BJ (cell line): ENCODE measurements at regions not wholly inside any gene's neighbourhood (a gene's known extent, or its start where the extent isn't known, plus 50 kb on each side); places are given as distances from the start of the nearest gene placed in this dataset.

Experiments used
- CTCF ChIA-PET: fragments of 350-600 bp; formaldehyde crosslinking; extraction: SDS; loops from one replicate; lab custom pipeline; 2021; ENCODE audit warnings: antibody characterized with exemption, inconsistent platforms; lab: Yijun Ruan, JAX
- POLR2A ChIA-PET: fragments of 300-600 bp; sonication (Branson Sonifier 250); formaldehyde crosslinking; extraction: SDS; loops from one replicate; lab custom pipeline; 2021; ENCODE audit warnings: antibody characterized with exemption; lab: Charles Lee
- DNase-seq: peaks from one replicate; pipeline ENCODE4 v3.0.0-alpha.2; 2011; ENCODE audit warnings: low read depth
- H3K27me3 ChIP-seq: 2 replicates; pipeline ENCODE4 v1.6.0; 2011; ENCODE audit warnings: low read length; ENCODE audit not compliant: control insufficient read depth, insufficient read depth
- H3K36me3 ChIP-seq: 2 replicates; pipeline ENCODE4 v1.5.1; 2011; ENCODE audit warnings: low read length; ENCODE audit not compliant: control insufficient read depth, insufficient read depth
- H3K4me3 ChIP-seq: 2 replicates; pipeline ENCODE4 v1.5.1; 2011; ENCODE audit warnings: low read depth, mild to moderate bottlenecking, control low read depth, low read length
- TF ChIP-seq, protein P1 (sequence below): IDR thresholded peaks from 2 replicates; pipeline ENCODE4 v1.5.1; 2011; ENCODE audit warnings: low read depth, mild to moderate bottlenecking, control low read depth, inconsistent platforms, low read length, moderate library complexity; ENCODE audit not compliant: insufficient read depth

DNA sequence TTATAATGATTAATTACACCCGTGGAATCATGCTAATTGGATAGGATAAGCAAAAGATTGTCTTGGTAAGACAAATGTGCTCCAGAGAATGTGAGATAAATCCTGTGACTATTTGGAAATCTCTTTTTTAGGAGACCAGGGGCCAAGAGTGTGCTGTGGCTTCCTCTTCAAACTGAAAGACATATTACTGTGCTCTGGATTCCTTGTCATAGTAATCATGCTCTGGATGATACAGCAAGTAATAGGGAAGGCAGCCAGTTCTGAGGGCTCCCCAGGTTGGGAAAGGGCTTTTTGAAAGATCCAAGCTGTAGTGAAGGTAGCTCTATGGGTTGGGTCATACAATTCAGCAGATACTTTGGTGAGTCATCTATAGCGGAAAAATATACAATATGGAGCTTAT, 600.5 kb downstream of the PCDH18 start:
- TF ChIP-seq, protein P1, sequence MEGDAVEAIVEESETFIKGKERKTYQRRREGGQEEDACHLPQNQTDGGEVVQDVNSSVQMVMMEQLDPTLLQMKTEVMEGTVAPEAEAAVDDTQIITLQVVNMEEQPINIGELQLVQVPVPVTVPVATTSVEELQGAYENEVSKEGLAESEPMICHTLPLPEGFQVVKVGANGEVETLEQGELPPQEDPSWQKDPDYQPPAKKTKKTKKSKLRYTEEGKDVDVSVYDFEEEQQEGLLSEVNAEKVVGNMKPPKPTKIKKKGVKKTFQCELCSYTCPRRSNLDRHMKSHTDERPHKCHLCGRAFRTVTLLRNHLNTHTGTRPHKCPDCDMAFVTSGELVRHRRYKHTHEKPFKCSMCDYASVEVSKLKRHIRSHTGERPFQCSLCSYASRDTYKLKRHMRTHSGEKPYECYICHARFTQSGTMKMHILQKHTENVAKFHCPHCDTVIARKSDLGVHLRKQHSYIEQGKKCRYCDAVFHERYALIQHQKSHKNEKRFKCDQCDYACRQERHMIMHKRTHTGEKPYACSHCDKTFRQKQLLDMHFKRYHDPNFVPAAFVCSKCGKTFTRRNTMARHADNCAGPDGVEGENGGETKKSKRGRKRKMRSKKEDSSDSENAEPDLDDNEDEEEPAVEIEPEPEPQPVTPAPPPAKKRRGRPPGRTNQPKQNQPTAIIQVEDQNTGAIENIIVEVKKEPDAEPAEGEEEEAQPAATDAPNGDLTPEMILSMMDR = no peak
- Histone ChIP-seq H3K4me3 (no peak overlapping the region), H3K36me3 (no peaks in the 10 kb centered on the region), H3K27me3 (no peaks in the 10 kb centered on the region)
- CTCF ChIA-PET = no interaction called here
- no peak for DNase-seq
- POLR2A ChIA-PET = no interaction called here

DNA sequence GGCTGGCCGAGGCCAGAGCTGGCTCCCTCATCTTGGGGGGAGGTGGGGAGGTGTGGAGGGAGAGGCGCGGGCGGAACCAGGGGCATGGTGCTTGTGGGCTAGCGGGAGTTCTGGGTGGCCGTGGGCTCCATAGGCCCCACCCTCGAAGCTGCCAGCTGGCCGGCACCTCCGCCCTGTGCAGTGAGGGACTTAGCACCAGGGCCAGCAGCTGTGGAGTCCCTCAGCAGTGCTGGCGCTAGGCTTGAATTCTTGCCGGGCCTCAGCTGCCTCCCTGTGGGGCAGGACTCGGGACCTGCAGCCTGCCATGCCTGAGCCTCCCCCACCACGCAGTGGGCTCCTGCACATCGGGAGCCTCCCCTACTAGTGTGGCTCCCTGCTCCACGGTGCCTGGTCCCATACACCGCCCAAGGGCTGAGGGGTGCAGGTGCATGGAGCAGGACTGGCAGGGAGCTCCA, 603.3 kb downstream of the PCDH18 start:
- TF ChIP-seq, protein P1 = no peak
- ChIA-PET POLR2A (no interaction called here), CTCF (no interaction called here)
- H3K4me3 ChIP-seq = no peak overlapping the region
- no peaks in the 10 kb centered on the region for H3K27me3 ChIP-seq
- no peaks in the 10 kb centered on the region for H3K36me3 ChIP-seq
- no peak for DNase-seq

DNA sequence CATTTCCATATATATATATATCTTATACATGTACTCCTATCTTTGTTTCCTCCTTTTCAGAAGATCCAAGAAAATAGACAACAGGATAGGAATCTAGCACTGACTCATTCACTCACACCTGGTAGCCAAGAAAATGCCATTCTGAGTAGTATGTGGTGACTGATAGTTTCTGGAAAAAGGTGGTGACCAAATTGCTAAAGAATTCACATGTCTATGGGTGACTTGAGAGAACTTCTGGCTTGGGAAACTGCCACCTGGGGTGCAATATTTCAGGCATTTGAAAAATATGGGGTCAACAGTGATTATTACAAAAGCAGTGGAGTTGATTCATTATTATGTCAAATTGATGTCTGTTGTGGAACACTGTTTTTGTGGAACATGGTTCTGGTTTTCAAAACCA, 605.1 kb downstream of the PCDH18 start:
- Histone ChIP-seq H3K27me3 (no peaks in the 10 kb centered on the region), H3K4me3 (no peak overlapping the region), H3K36me3 (no peaks in the 10 kb centered on the region)
- DNase-seq = no peak
- TF ChIP-seq, protein P1 = no peak
- POLR2A ChIA-PET = no interaction called here
- CTCF ChIA-PET = no interaction called here

DNA sequence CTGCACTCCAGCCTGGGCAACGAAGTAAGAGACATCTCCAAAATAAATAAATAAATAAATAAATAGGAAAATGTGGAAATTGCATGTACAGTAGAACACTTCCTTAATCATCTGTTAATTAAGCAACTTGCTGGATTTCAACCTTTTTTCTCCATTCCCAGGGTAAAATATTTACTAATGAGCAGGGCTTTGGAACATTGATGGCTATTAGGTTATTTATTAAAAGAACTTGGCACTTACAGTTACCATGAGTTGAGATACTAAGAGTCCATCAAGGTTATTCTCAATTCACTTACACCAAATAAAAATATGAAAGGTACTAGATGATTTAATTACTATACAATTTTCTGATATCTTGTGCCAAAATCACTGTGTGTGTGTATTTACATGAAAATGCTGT, 607.1 kb downstream of the PCDH18 start:
- no peak overlapping the region for H3K4me3 ChIP-seq
- ChIA-PET POLR2A (no interaction called here), CTCF (interaction anchor here (1.2 kb wide), 1 partner anchor 20 kb away, joined by 3 read pairs; no protein-coding TSS in a partner anchor)
- no peaks in the 10 kb centered on the region for H3K27me3 ChIP-seq
- TF ChIP-seq, protein P1 = no peak
- DNase-seq = no peak
- H3K36me3 ChIP-seq = no peaks in the 10 kb centered on the region

DNA sequence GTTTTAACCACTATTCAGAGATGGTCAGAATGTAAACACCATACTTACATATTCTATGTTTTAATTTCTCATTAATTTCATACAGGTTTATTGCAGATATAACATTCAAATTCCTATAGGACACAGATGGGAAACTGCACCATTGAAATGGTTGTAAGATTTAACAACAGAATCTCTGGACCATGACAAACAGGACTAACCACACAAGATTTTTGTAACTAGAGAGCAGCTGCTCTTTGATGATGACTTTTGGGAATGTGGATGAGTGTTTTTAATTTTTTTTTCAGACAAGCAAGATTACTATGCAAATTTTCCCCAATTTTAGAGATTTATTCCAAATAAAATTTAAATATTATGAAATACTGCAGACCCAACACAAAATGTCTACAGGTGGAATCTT, 610.2 kb downstream of the PCDH18 start:
- Histone ChIP-seq H3K27me3 (no peaks in the 10 kb centered on the region), H3K36me3 (no peaks in the 10 kb centered on the region), H3K4me3 (no peak overlapping the region)
- no peak for DNase-seq
- TF ChIP-seq, protein P1 = no peak
- ChIA-PET POLR2A (no interaction called here), CTCF (no interaction called here)
